Erythroblast (primary cell): ENCODE measurements at regions not wholly inside any gene's neighbourhood (a gene's known extent, or its start where the extent isn't known, plus 50 kb on each side); places are given as distances from the start of the nearest gene placed in this dataset.

Experiments
- GATA1 ChIP-seq: IDR thresholded peaks from 2 replicates; pipeline ENCODE4 v1.6.1; 2011; ENCODE audit warnings: low read depth, mild to moderate bottlenecking, control low read depth, low read length, moderate library complexity
- POLR2A ChIP-seq: IDR thresholded peaks from 2 replicates; pipeline ENCODE4 v1.6.1; 2011; ENCODE audit warnings: mild to moderate bottlenecking, low read length

DNA sequence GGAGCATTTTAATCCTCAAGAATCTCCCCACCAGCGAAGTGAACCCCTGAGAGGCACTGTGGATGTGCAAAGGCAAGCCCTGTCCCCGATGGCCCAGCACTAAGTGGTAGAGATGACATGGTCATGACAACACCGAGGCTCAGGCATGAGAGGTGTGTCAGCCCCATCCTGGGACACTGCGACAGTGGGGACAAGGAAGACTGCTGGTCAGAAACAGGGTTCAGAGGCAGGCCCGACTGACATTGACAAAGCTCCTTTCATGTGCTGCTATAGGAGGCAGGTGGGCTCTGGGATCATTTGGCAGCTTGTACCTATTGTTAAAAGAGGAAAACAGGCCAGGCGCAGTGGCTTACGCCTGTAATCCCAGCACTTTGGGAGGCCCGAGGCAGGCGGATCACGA, 54.3 kb upstream of the MYEOV start:
- TF ChIP-seq POLR2A (no peak), GATA1 (no peak)
